H9 (cell line): ENCODE measurements at regions not wholly inside any gene's neighbourhood (a gene's known extent, or its start where the extent isn't known, plus 50 kb on each side); places are given as distances from the start of the nearest gene placed in this dataset.
"Not testable (repeated sequence)": the region's sequence is repeated elsewhere in the genome, so short reads cannot be mapped to it uniquely, and the experiment has no call there.

Experiments used
- DNase-seq: peaks from one replicate; pipeline ENCODE4 v3.0.0-alpha.2; 2017
- H2AFZ ChIP-seq: one replicate; pipeline ENCODE4 v1.6.1; 2013; ENCODE audit warnings: mild to moderate bottlenecking, low read length, control low read depth, moderate library complexity
- H2AK5ac ChIP-seq: 2 replicates; pipeline ENCODE4 v1.6.1; 2013; ENCODE audit warnings: low read length, control low read depth, mixed read lengths; ENCODE audit not compliant: insufficient read length
- H2BK120ac ChIP-seq: one replicate; pipeline ENCODE4 v1.6.1; 2013; ENCODE audit warnings: low read depth, mild to moderate bottlenecking, low read length, control low read depth, inconsistent platforms; ENCODE audit not compliant: poor library complexity, severe bottlenecking
- H2BK12ac ChIP-seq: 2 replicates; pipeline ENCODE4 v1.6.1; 2013; ENCODE audit warnings: low read length, control low read depth, mixed read lengths, low read depth; ENCODE audit not compliant: insufficient read length
- H2BK15ac ChIP-seq: 2 replicates; pipeline ENCODE4 v1.6.1; 2013; ENCODE audit warnings: low read depth, low read length, control low read depth
- H2BK20ac ChIP-seq: one replicate; pipeline ENCODE4 v1.6.1; 2013; ENCODE audit warnings: low read depth, mild to moderate bottlenecking, low read length, control low read depth, inconsistent platforms; ENCODE audit not compliant: poor library complexity, severe bottlenecking
- H2BK5ac ChIP-seq: 2 replicates; pipeline ENCODE4 v1.6.1; 2013; ENCODE audit warnings: low read length, control low read depth, mixed read lengths; ENCODE audit not compliant: insufficient read length
- H3K14ac ChIP-seq: 2 replicates; pipeline ENCODE4 v1.6.1; 2013; ENCODE audit warnings: low read length, control low read depth; ENCODE audit not compliant: insufficient read depth
- H3K18ac ChIP-seq: 2 replicates; pipeline ENCODE4 v1.6.1; 2013; ENCODE audit warnings: low read depth, mild to moderate bottlenecking, mixed read lengths, low read length, control low read depth; ENCODE audit not compliant: insufficient read length
- H3K23ac ChIP-seq: 2 replicates; pipeline ENCODE4 v1.6.1; 2013; ENCODE audit warnings: low read length, control low read depth, mixed read lengths, low read depth; ENCODE audit not compliant: insufficient read length
- H3K23me2 ChIP-seq: 2 replicates; pipeline ENCODE4 v1.6.1; 2013; ENCODE audit warnings: low read depth, mild to moderate bottlenecking, mixed read lengths, low read length, control low read depth; ENCODE audit not compliant: insufficient read length, poor library complexity, severe bottlenecking
- H3K27ac ChIP-seq: 2 replicates; pipeline ENCODE4 v1.5.1; 2013; ENCODE audit warnings: low read length, control low read depth, mixed read lengths, low read depth; ENCODE audit not compliant: insufficient read length
- H3K27me3 ChIP-seq: 2 replicates; pipeline ENCODE4 v1.6.1; 2013; ENCODE audit warnings: low read length, control low read depth, inconsistent platforms; ENCODE audit not compliant: insufficient read depth
- H3K4ac ChIP-seq: 2 replicates; pipeline ENCODE4 v1.6.1; 2013; ENCODE audit warnings: low read depth, mild to moderate bottlenecking, control low read depth, inconsistent platforms, low read length, moderate library complexity
- H3K4me1 ChIP-seq: 2 replicates; pipeline ENCODE4 v1.6.1; 2013; ENCODE audit warnings: low read length, control low read depth, inconsistent platforms; ENCODE audit not compliant: insufficient read depth
- H3K4me2 ChIP-seq: 2 replicates; pipeline ENCODE4 v1.6.1; 2013; ENCODE audit warnings: low read length, control low read depth, mixed read lengths; ENCODE audit not compliant: insufficient read length, insufficient read depth
- H3K56ac ChIP-seq: 2 replicates; pipeline ENCODE4 v1.6.1; 2013; ENCODE audit warnings: low read depth, mild to moderate bottlenecking, mixed read lengths, low read length, control low read depth; ENCODE audit not compliant: insufficient read length
- H3K79me1 ChIP-seq: 2 replicates; pipeline ENCODE4 v1.6.1; 2013; ENCODE audit warnings: low read depth, mild to moderate bottlenecking, moderate library complexity, low read length, control low read depth, inconsistent platforms; ENCODE audit not compliant: insufficient read depth, poor library complexity, severe bottlenecking
- H3K79me2 ChIP-seq: 2 replicates; pipeline ENCODE4 v1.6.1; 2013; ENCODE audit warnings: low read length, control low read depth, inconsistent platforms; ENCODE audit not compliant: insufficient read depth
- H3K9ac ChIP-seq: 2 replicates; pipeline ENCODE4 v1.6.1; 2013; ENCODE audit warnings: low read length, control low read depth, mixed read lengths; ENCODE audit not compliant: insufficient read length; ENCODE audit errors: extremely low read depth
- H3K9me3 ChIP-seq: one replicate; pipeline ENCODE4 v1.6.1; 2013; ENCODE audit warnings: low read depth, low read length, inconsistent platforms; ENCODE audit not compliant: control insufficient read depth
- H3T11ph ChIP-seq: one replicate; pipeline ENCODE4 v1.6.1; 2013; ENCODE audit warnings: mild to moderate bottlenecking, low read length, control low read depth, inconsistent platforms
- H4K20me1 ChIP-seq: one replicate; pipeline ENCODE4 v1.6.1; 2013; ENCODE audit not compliant: control insufficient read depth, insufficient read length, insufficient read depth
- H4K5ac ChIP-seq: 2 replicates; pipeline ENCODE4 v1.6.1; 2013; ENCODE audit warnings: low read depth, mild to moderate bottlenecking, mixed read lengths, low read length, control low read depth; ENCODE audit not compliant: insufficient read length
- H4K8ac ChIP-seq: replicated peaks from 2 replicates; pipeline ENCODE4 v1.6.1; 2013; ENCODE audit warnings: low read length, control low read depth, mixed read lengths, low read depth; ENCODE audit not compliant: insufficient read length
- H4K91ac ChIP-seq: 2 replicates; pipeline ENCODE4 v1.6.1; 2013; ENCODE audit warnings: low read depth, mild to moderate bottlenecking, moderate library complexity, mixed read lengths, low read length, control low read depth; ENCODE audit not compliant: insufficient read length
- H3K27ac Mint-ChIP-seq, 3 experiments: 2 replicates in 2 of 3; 3 replicates in 1 of 3; pipeline ENCODE4 v1.8.0; 2020 to 2021; ENCODE audit warnings: mixed read lengths in 3 of 3, mild to moderate bottlenecking in 1 of 3, moderate library complexity in 1 of 3
- H3K27me3 Mint-ChIP-seq: 2 replicates; pipeline ENCODE4 v1.8.0; 2021; ENCODE audit warnings: low read depth, mild to moderate bottlenecking, moderate library complexity, mixed read lengths
- H3K36me3 Mint-ChIP-seq, 3 experiments: 2 replicates in 2 of 3; 3 replicates in 1 of 3; pipeline ENCODE4 v1.8.0; 2020 to 2021; ENCODE audit warnings: low read depth in 3 of 3, mixed read lengths in 3 of 3; ENCODE audit not compliant: insufficient read depth in 1 of 3
- H3K4me1 Mint-ChIP-seq, 2 experiments: 2 replicates each; pipeline ENCODE4 v1.8.0; 2020; ENCODE audit warnings: mixed read lengths in 2 of 2
- H3K4me3 Mint-ChIP-seq, 2 experiments: 2 replicates in 1 of 2; 3 replicates in 1 of 2; pipeline ENCODE4 v1.8.0; 2020 to 2021; ENCODE audit warnings: mild to moderate bottlenecking in 2 of 2, mixed read lengths in 2 of 2, moderate library complexity in 1 of 2
- H3K9me3 Mint-ChIP-seq, 2 experiments: 2 replicates in 1 of 2; 3 replicates in 1 of 2; pipeline ENCODE4 v1.8.0; 2020; ENCODE audit warnings: mild to moderate bottlenecking in 2 of 2, mixed read lengths in 2 of 2, moderate library complexity in 1 of 2
- CTCF ChIP-seq: fragments of 200-600 bp; sonication (generic); conservative IDR thresholded peaks from 3 replicates; pipeline ENCODE4 v1.8.0; 2021; ENCODE audit warnings: antibody characterized with exemption, mild to moderate bottlenecking
- WGBS: extraction: QIAGEN DNeasy Blood & Tissue Kit; methylation state at CpG from one replicate; pipeline ENCODE4 v1.1.7; 2013; ENCODE audit warnings: missing lambda C conversion rate, low lambda C conversion rate, mixed read lengths; ENCODE audit not compliant: insufficient read length; ENCODE audit errors: extremely low coverage; 5-methylcytosine and 5-hydroxymethylcytosine counted together

DNA sequence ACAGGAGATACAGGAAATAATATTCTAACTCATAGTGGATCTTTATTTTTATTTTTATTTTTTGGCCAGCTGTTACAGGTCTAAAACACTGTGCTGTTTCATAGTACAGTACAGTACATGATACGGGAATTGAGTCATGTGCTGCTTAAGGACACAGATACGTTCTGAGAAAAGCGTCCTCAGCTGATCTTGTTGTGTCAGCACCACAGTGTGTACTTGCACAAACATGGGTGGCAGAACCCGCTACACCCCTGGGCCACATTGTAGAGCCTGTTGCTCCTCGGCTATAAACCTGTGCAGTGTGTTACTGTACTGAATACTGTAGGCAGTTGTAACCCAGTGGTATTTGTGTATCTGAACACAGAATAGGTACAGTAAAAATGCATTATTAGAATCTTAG, 183.4 kb downstream of the OR4M2 start:
- Histone ChIP-seq H3K79me1 (no peaks in the 10 kb centered on the region), H2AFZ (no peak overlapping the region), H2BK120ac (no peak overlapping the region), H3K27ac (no peak overlapping the region), H3K18ac (no peak overlapping the region), H3K9ac (no peak overlapping the region), H3K4me1 (no peaks in the 10 kb centered on the region), H3K14ac (no peak overlapping the region), H3K23me2 (no peaks in the 10 kb centered on the region), H3K79me2 (no peaks in the 10 kb centered on the region), H3K56ac (no peak overlapping the region), H3K27me3 (peaks cover 2% of the 10 kb centered on the region; the same call in 1 of the 2 replicates), H3K23ac (no peak overlapping the region), H4K20me1 (no peaks in the 10 kb centered on the region), H3K4ac (no peak overlapping the region), H2BK12ac (no peak overlapping the region), H4K8ac (no peak overlapping the region), H2BK5ac (no peak overlapping the region), H4K5ac (no peak overlapping the region), H2BK15ac (no peak overlapping the region), H3K9me3 (peaks cover 96% of the 10 kb centered on the region), H4K91ac (no peak overlapping the region), H3T11ph (no peak overlapping the region), H2BK20ac (no peak overlapping the region), H2AK5ac (no peak overlapping the region), H3K4me2 (no peak overlapping the region)
- Mint-ChIP-seq H3K9me3 (peaks cover 0 to 18% of the 10 kb centered on the region in 2 experiments; a peak in 4 of 5 replicates), H3K4me3 (no peak overlapping the region), H3K36me3 (peaks cover 16 to 25% (median 18%) of the 10 kb centered on the region in 3 experiments; a peak in 6 of 7 replicates), H3K27me3 (peaks cover 2% of the 10 kb centered on the region), H3K4me1 (no peaks in the 10 kb centered on the region), H3K27ac (no peak overlapping the region)
- no peak for DNase-seq
- WGBS = no CpG with 5 or more reads among the region's 5 CpGs
- TF ChIP-seq CTCF = no peak

GRCh38 chr15:22264272-22264671, 183.9 kb downstream of the OR4M2 start:
- H3K4me3 Mint-ChIP-seq, H3K27me3 Mint-ChIP-seq, H3K4me2 ChIP-seq: not testable (repeated sequence)

More at GRCh38 chr15:22264272-22264671, 183.9 kb downstream of the OR4M2 start:
- not testable (repeated sequence) for H2BK20ac ChIP-seq, H2AFZ ChIP-seq, H4K5ac ChIP-seq, H2BK120ac ChIP-seq, H3K27ac ChIP-seq, H4K91ac ChIP-seq, H3K27ac Mint-ChIP-seq, H3K9ac ChIP-seq, H3K18ac ChIP-seq, H3K23me2 ChIP-seq, H3K4ac ChIP-seq, H2BK5ac ChIP-seq, H3K4me1 Mint-ChIP-seq, H3K23ac ChIP-seq, DNase-seq, H4K20me1 ChIP-seq, H3K56ac ChIP-seq, H3K79me1 ChIP-seq, H4K8ac ChIP-seq, H3T11ph ChIP-seq, H2BK12ac ChIP-seq, H3K27me3 ChIP-seq, H3K79me2 ChIP-seq, H3K14ac ChIP-seq, H3K4me1 ChIP-seq, H2BK15ac ChIP-seq, H2AK5ac ChIP-seq
- H3K9me3 ChIP-seq = peaks cover 97% of the 10 kb centered on the region
- Mint-ChIP-seq H3K9me3 (peaks cover 0 to 13% of the 10 kb centered on the region in 2 experiments; a peak in 4 of 5 replicates), H3K36me3 (peaks cover 12 to 21% (median 16%) of the 10 kb centered on the region in 3 experiments; a peak in 6 of 7 replicates)
- no CpG with 5 or more reads among the region's 3 CpGs for WGBS
